HCT116 (cell line): ENCODE measurements at regions not wholly inside any gene's neighbourhood (a gene's known extent, or its start where the extent isn't known, plus 50 kb on each side); places are given as distances from the start of the nearest gene placed in this dataset.
A peak's percentile ranks its signal among the peaks of the same experiment; 100 is the strongest.

Experiments used
- ATAC-seq: fragments of 200-7000 bp; cut with Tn5 transposase; 2 replicates; pipeline ENCODE4 v1.9.1; 2020; ENCODE audit warnings: mild to moderate bottlenecking, moderate library complexity
- BruUV-seq: library from RNA; stranded (reverse); fragments of 400-500 nt; replicated peaks from 2 replicates; lab custom pipeline; 2021; lab: Mats Ljungman, UMichigan
- CTCF ChIA-PET: fragments of 300-600 bp; sonication (Branson Sonifier 250); formaldehyde crosslinking; loops from one replicate; lab custom pipeline; 2021; ENCODE audit warnings: antibody characterized with exemption; lab: Charles Lee
- POLR2A ChIA-PET: fragments of 300-600, 350-600 bp; sonication (Branson Sonifier 250); formaldehyde crosslinking; loops from one replicate; lab custom pipeline; 2021; ENCODE audit warnings: antibody characterized with exemption; lab: Charles Lee
- RAD21 ChIA-PET, 2 experiments: fragments of 300-600 bp; sonication (Branson Sonifier 250); formaldehyde crosslinking; loops; one replicate each; lab custom pipeline; 2023; ENCODE audit warnings: low total read pairs in 2 of 2; ENCODE audit not compliant: uncharacterized antibody in 2 of 2, unreplicated experiment in 2 of 2, low non-redundant PET in 1 of 2; lab: Charles Lee
- DNase-seq: peaks from one replicate; pipeline ENCODE4 v3.0.0-alpha.2; 2010; ENCODE audit warnings: low read depth, low spot score
- H2AFZ ChIP-seq: fragments of 200-600 bp; shearing (Covaris generic), sonication (generic); 2 replicates; pipeline ENCODE4 v1.6.1; 2017; ENCODE audit warnings: low read depth, mixed run types, mixed read lengths, antibody characterized with exemption, low read length; ENCODE audit not compliant: poor library complexity, severe bottlenecking
- H3K27ac ChIP-seq: 2 replicates; pipeline ENCODE4 v1.5.1; 2012; ENCODE audit warnings: low read depth, low read length
- H3K27me3 ChIP-seq: fragments of 200-600 bp; sonication (generic); 2 replicates; pipeline ENCODE4 v1.6.1; 2016; ENCODE audit warnings: mixed run types, low read length, mixed read lengths; ENCODE audit not compliant: insufficient read depth
- H3K36me3 ChIP-seq, 2 experiments: fragments of 200-500 bp in 1 of 2; fragments of 200-600 bp in 1 of 2; sonication (Bioruptor generic) in 1 of 2; sonication (generic) in 1 of 2; 2 replicates each; pipeline versions ENCODE4 v1.5.1 to v1.6.1; 2014 to 2016; ENCODE audit warnings: low read length in 2 of 2, inconsistent platforms in 1 of 2, mixed read lengths in 1 of 2, mixed run types in 1 of 2; ENCODE audit not compliant: insufficient read depth in 2 of 2, control insufficient read depth in 1 of 2
- H3K4me1 ChIP-seq, 2 experiments: fragments of 200-600 bp in 1 of 2; sonication (generic) in 1 of 2; 2 replicates each; pipeline versions ENCODE4 v1.5.1 to v1.6.1; 2012 to 2017; ENCODE audit warnings: low read length in 2 of 2, inconsistent platforms in 1 of 2, mild to moderate bottlenecking in 1 of 2, mixed read lengths in 1 of 2, mixed run types in 1 of 2, moderate library complexity in 1 of 2; ENCODE audit not compliant: insufficient read depth in 2 of 2, control insufficient read depth in 1 of 2
- H3K4me2 ChIP-seq: fragments of 200-600 bp; sonication (generic); 2 replicates; pipeline ENCODE4 v1.6.1; 2017; ENCODE audit warnings: mixed run types, low read length, mixed read lengths
- H3K4me3 ChIP-seq, 2 experiments: fragments of 200-600 bp in 1 of 2; sonication (generic) in 1 of 2; replicated peaks in 1 of 2; 2 replicates each; pipeline ENCODE4 v1.5.1; 2011 to 2016; ENCODE audit warnings: low read length in 2 of 2, control low read depth in 1 of 2, low read depth in 1 of 2, mild to moderate bottlenecking in 1 of 2, mixed read lengths in 1 of 2, mixed run types in 1 of 2
- H3K79me2 ChIP-seq: fragments of 200-600 bp; sonication (generic); 2 replicates; pipeline ENCODE4 v1.6.1; 2017; ENCODE audit warnings: mild to moderate bottlenecking, mixed run types, low read length, moderate library complexity, mixed read lengths; ENCODE audit not compliant: insufficient read depth
- H3K9ac ChIP-seq: fragments of 200-600 bp; sonication (generic); 2 replicates; pipeline ENCODE4 v1.6.1; 2016; ENCODE audit warnings: low read length, mixed read lengths
- H3K9me2 ChIP-seq: fragments of 200-600 bp; sonication (generic), shearing (Covaris generic); 2 replicates; pipeline ENCODE4 v1.6.1; 2017; ENCODE audit warnings: mixed run types, mild to moderate bottlenecking, moderate library complexity; ENCODE audit not compliant: insufficient read depth
- H3K9me3 ChIP-seq, 2 experiments: fragments of 200-500 bp in 1 of 2; fragments of 200-600 bp in 1 of 2; sonication (Bioruptor generic) in 1 of 2; sonication (generic) in 1 of 2; 2 replicates each; pipeline ENCODE4 v1.6.1; 2014 to 2017; ENCODE audit warnings: low read length in 2 of 2, mixed read lengths in 2 of 2, inconsistent platforms in 1 of 2, low read depth in 1 of 2, mild to moderate bottlenecking in 1 of 2, mixed run types in 1 of 2, moderate library complexity in 1 of 2; ENCODE audit not compliant: control insufficient read depth in 1 of 2, insufficient read depth in 1 of 2
- H4K20me1 ChIP-seq: fragments of 200-600 bp; sonication (generic), shearing (Covaris generic); 2 replicates; pipeline ENCODE4 v1.6.1; 2017; ENCODE audit warnings: mixed run types, mild to moderate bottlenecking, moderate library complexity; ENCODE audit not compliant: insufficient read depth
- CBX3 ChIP-seq: IDR thresholded peaks from 2 replicates; pipeline ENCODE4 v1.6.1; 2012; ENCODE audit warnings: low read depth
- ELF1 ChIP-seq: IDR thresholded peaks from 2 replicates; pipeline ENCODE4 v1.6.1; 2012; ENCODE audit warnings: low read depth, borderline replicate concordance
- EZH2 ChIP-seq: fragments of 200-600 bp; sonication (generic); IDR thresholded peaks from 2 replicates; pipeline ENCODE4 v1.6.1; 2017; ENCODE audit warnings: antibody characterized with exemption, mixed run types
- FOSL1 ChIP-seq: IDR thresholded peaks from 2 replicates; pipeline ENCODE4 v1.6.1; 2012; ENCODE audit warnings: low read depth
- MAX ChIP-seq: IDR thresholded peaks from 2 replicates; pipeline ENCODE4 v1.6.1; 2012
- POLR2A ChIP-seq: IDR thresholded peaks from 2 replicates; pipeline ENCODE4 v1.7.0; 2011; ENCODE audit warnings: borderline replicate concordance; ENCODE audit not compliant: insufficient read depth, insufficient read length; ENCODE audit errors: extremely low read depth
- RAD21 ChIP-seq: IDR thresholded peaks from 2 replicates; pipeline ENCODE4 v1.6.1; 2012; ENCODE audit warnings: low read depth, mild to moderate bottlenecking
- SRF ChIP-seq: IDR thresholded peaks from 2 replicates; pipeline ENCODE4 v1.6.1; 2012; ENCODE audit warnings: low read depth
- TCF7L2 ChIP-seq: IDR thresholded peaks from 2 replicates; pipeline ENCODE4 v1.7.0; 2011; ENCODE audit warnings: borderline replicate concordance, inconsistent platforms; ENCODE audit not compliant: insufficient read depth, insufficient read length; ENCODE audit errors: extremely low read depth
- YY1 ChIP-seq: IDR thresholded peaks from 2 replicates; pipeline ENCODE4 v1.6.1; 2011; ENCODE audit warnings: low read length, low read depth, moderate library complexity, mild to moderate bottlenecking; ENCODE audit not compliant: insufficient replicate concordance; ENCODE audit errors: extremely low read depth
- ZFX ChIP-seq: fragments of 450-650 bp; IDR thresholded peaks from 2 replicates; pipeline ENCODE4 v1.6.1; 2017
- intact Hi-C: fragments of 100-400 bp; cut with micrococcal nuclease; formaldehyde crosslinking; loops from 2 replicates; pipeline ENCODE4 v1.10.0; 2022

GRCh38 chr10:21314906-21315644, 210.4 kb downstream of the SKIDA1 start:
- ATAC-seq (peak; percentile 75), DNase-seq (no peak)
- no peaks in the 10 kb centered on the region for H3K36me3 ChIP-seq
- RAD21 ChIA-PET, result no interaction called here
- peak overlapping the region; percentile 33 for H3K9ac ChIP-seq
- H3K9me2 ChIP-seq, result no peaks in the 10 kb centered on the region
- peak overlapping the region; percentile 74 for H3K4me2 ChIP-seq
- H4K20me1 ChIP-seq, result no peaks in the 10 kb centered on the region
- intact Hi-C loops, result no loop called here
- H3K4me1 ChIP-seq, result peaks cover 46 to 58% of the 10 kb centered on the region in 2 experiments
- no peaks in the 10 kb centered on the region for H3K9me3 ChIP-seq
- CTCF ChIA-PET, result no interaction called here
- TF ChIP-seq SRF (no peak), YY1 (no peak), ELF1 (no peak), MAX (peak; percentile 58), RAD21 (no peak), FOSL1 (0 out of 2 replicates have a peak, but pooled peaks have one; percentile 36), EZH2 (no peak), POLR2A (no peak), CBX3 (no peak), ZFX (no peak), TCF7L2 (peak; percentile 62)
- H3K4me3 ChIP-seq, result peak overlapping the region in 1 of 2 experiments; percentile 28; a peak in 2 of 4 replicates
- POLR2A ChIA-PET, result no interaction called here
- H3K79me2 ChIP-seq, result no peaks in the 10 kb centered on the region
- peak overlapping the region; percentile 74 for H3K27ac ChIP-seq
- H3K27me3 ChIP-seq, result no peaks in the 10 kb centered on the region
- no TSS peak for BruUV-seq
- H2AFZ ChIP-seq, result peak overlapping the region; percentile 66
